ENCODE measurements at regions not wholly inside any gene's neighbourhood (a gene's known extent, or its start where the extent isn't known, plus 50 kb on each side); places are given as distances from the start of the nearest gene placed in this dataset.

GRCh38 chr15:27671819-27672437 is 427.2 kb downstream of the OCA2 start:
- DNase-seq = peak in 23 of 51 donors; percentile 2 to 61 (median 31)

- DNase-seq = no peak
Observed at GRCh38 chr15:27670486-27671209, 428.5 kb downstream of the OCA2 start.

- DNase-seq = no peak
Observed at GRCh38 chr15:27669641-27670040, 429.5 kb downstream of the OCA2 start.

- no peak for DNase-seq
Observed at GRCh38 chr15:27668471-27669220, 430.5 kb downstream of the OCA2 start.

- DNase-seq = no peak
Observed at GRCh38 chr15:27665002-27665401, 434.1 kb downstream of the OCA2 start.

- DNase-seq = no peak
Observed at GRCh38 chr15:27662892-27663291, 436.2 kb downstream of the OCA2 start.

GRCh38 chr15:27660676-27661075 is 438.4 kb downstream of the OCA2 start:
- no peak for DNase-seq

GRCh38 chr15:27656296-27656987 is 442.7 kb downstream of the OCA2 start:
- DNase-seq = no peak

GRCh38 chr15:27655056-27655455 is 444.1 kb downstream of the OCA2 start:
- DNase-seq = no peak

GRCh38 chr15:27650244-27650643 is 448.9 kb downstream of the OCA2 start:
- DNase-seq = no peak

GRCh38 chr15:27648359-27648758 is 450.8 kb downstream of the OCA2 start:
- DNase-seq = no peak

- no peak for DNase-seq
Observed at GRCh38 chr15:27646531-27646930, 452.6 kb downstream of the OCA2 start.

GRCh38 chr15:27645672-27646071 is 453.4 kb downstream of the OCA2 start:
- no peak for DNase-seq

- DNase-seq = no peak
Observed at GRCh38 chr15:27642981-27643380, 456.1 kb downstream of the OCA2 start.

GRCh38 chr15:27639595-27639994 is 459.5 kb downstream of the OCA2 start:
- no peak for DNase-seq

GRCh38 chr15:27638958-27639357 is 460.2 kb downstream of the OCA2 start:
- DNase-seq = no peak

GRCh38 chr15:27635916-27636315 is 463.2 kb downstream of the OCA2 start:
- DNase-seq = no peak

- no peak for DNase-seq
Observed at GRCh38 chr15:27628486-27628885, 470.6 kb downstream of the OCA2 start.

GRCh38 chr15:27627623-27628022 is 471.5 kb downstream of the OCA2 start:
- no peak for DNase-seq

- no peak for DNase-seq
Observed at GRCh38 chr15:27623560-27624305, 475.4 kb downstream of the OCA2 start.

- no peak for DNase-seq
Observed at GRCh38 chr15:27623149-27623548, 476.0 kb downstream of the OCA2 start.
